ENCODE measurements at regions not wholly inside any gene's neighbourhood (a gene's known extent, or its start where the extent isn't known, plus 50 kb on each side); places are given as distances from the start of the nearest gene placed in this dataset.

DNA sequence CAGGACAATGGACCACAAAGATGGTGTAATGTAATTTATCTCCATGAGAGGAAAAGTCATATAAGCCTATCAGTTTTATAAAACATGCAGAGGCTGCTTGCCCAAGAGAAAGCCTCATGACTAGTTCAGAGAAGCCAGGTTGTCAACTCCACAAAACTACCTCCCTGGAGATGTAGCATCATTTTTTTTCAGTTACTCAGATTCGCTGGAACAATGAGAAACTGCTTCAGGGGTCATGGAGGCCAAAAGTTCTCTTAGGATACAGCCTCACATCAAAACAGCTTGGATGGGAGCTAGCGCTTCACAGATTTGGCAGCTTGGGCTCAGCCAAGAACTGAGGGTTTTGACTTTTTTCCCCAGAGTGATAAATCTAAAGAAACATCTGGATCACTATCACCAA lies 263.5 kb downstream of the INSIG2 start:
- intact Hi-C loops (cut with DNase I) = no loop called here
- no peaks in the 10 kb centered on the region for H3K27me3 ChIP-seq
- no peaks in the 10 kb centered on the region for H3K4me1 ChIP-seq

DNA sequence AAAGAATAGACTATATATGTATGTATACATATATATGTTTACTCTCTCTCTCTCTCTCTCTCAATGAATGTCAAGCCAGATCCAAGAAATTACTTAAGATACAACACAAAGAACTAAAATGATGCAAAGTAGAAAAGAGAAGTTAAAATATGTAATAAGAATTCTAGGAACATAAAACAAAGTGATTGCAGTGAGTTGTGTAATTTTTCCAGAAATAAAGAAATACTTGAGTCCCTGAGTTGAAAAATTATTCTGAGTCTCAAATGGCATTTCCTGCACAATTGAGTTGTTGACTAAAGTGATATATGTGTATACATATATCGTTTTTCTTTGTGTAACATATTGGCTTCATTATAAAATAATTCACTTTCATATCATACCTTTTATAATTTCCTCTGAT lies 262.4 kb downstream of the INSIG2 start:
- no peak for DNase-seq
- intact Hi-C loops (cut with DNase I) = no loop called here
- no peaks in the 10 kb centered on the region for H3K36me3 ChIP-seq
- H3K9me3 ChIP-seq = no peaks in the 10 kb centered on the region
- no peak overlapping the region for H3K27ac ChIP-seq
- H3K27me3 ChIP-seq = no peaks in the 10 kb centered on the region
- H3K4me3 ChIP-seq (replicated peaks in 1 of 3) = no peak overlapping the region
- H3K4me1 ChIP-seq = no peaks in the 10 kb centered on the region
- WGBS, 2 donors = 76 to 85% methylated on average over 1 of the region's 1 CpG
- TF ChIP-seq POLR2A (IDR thresholded peaks at IDR 0.05) = no peak
- TF ChIP-seq, protein P1, sequence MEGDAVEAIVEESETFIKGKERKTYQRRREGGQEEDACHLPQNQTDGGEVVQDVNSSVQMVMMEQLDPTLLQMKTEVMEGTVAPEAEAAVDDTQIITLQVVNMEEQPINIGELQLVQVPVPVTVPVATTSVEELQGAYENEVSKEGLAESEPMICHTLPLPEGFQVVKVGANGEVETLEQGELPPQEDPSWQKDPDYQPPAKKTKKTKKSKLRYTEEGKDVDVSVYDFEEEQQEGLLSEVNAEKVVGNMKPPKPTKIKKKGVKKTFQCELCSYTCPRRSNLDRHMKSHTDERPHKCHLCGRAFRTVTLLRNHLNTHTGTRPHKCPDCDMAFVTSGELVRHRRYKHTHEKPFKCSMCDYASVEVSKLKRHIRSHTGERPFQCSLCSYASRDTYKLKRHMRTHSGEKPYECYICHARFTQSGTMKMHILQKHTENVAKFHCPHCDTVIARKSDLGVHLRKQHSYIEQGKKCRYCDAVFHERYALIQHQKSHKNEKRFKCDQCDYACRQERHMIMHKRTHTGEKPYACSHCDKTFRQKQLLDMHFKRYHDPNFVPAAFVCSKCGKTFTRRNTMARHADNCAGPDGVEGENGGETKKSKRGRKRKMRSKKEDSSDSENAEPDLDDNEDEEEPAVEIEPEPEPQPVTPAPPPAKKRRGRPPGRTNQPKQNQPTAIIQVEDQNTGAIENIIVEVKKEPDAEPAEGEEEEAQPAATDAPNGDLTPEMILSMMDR (IDR thresholded peaks at IDR 0.05) = no peak

More for the DNA sequence above, 263.5 kb downstream of the INSIG2 start:
- 59 to 72% methylated on average over 2 of the region's 2 CpGs for WGBS, 2 donors
- Histone ChIP-seq H3K27ac (no peak overlapping the region), H3K9me3 (no peaks in the 10 kb centered on the region), H3K4me3 (replicated peaks in 1 of 3) (no peak overlapping the region), H3K36me3 (no peaks in the 10 kb centered on the region)
- DNase-seq = no peak
- TF ChIP-seq, protein P1 (IDR thresholded peaks at IDR 0.05) = no peak
- TF ChIP-seq POLR2A (IDR thresholded peaks at IDR 0.05) = no peak

DNA sequence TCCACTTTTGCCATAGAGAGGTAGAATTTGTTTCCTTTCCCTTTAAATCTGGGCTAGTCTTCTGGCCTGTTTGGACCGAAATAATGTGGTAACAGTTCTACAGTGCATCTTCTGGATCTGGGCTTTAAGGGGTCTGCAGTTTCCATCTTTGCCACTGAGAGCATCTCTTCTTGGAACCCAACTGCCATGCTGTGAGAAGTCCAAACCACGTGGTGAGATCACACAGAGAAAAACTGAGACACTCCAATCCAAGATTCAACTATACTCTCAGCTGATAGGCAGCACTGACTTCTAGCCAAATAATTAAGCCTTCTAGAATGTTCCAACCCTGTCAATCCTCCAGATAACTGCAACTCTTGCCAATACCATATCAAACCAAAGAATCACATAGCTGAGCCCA lies 261.1 kb downstream of the INSIG2 start:
- no peak for DNase-seq
- no peak for TF ChIP-seq POLR2A (IDR thresholded peaks at IDR 0.05)
- TF ChIP-seq, protein P1 (IDR thresholded peaks at IDR 0.05) = no peak
- H3K4me3 ChIP-seq (replicated peaks in 1 of 3) = no peak overlapping the region
- H3K27ac ChIP-seq = no peak overlapping the region
- H3K4me1 ChIP-seq = no peaks in the 10 kb centered on the region
- H3K9me3 ChIP-seq = no peaks in the 10 kb centered on the region
- no peaks in the 10 kb centered on the region for H3K27me3 ChIP-seq
- intact Hi-C loops (cut with DNase I) = no loop called here
- H3K36me3 ChIP-seq = no peaks in the 10 kb centered on the region
- 80 to 82% methylated on average over 2 of the region's 2 CpGs for WGBS, 2 donors

DNA sequence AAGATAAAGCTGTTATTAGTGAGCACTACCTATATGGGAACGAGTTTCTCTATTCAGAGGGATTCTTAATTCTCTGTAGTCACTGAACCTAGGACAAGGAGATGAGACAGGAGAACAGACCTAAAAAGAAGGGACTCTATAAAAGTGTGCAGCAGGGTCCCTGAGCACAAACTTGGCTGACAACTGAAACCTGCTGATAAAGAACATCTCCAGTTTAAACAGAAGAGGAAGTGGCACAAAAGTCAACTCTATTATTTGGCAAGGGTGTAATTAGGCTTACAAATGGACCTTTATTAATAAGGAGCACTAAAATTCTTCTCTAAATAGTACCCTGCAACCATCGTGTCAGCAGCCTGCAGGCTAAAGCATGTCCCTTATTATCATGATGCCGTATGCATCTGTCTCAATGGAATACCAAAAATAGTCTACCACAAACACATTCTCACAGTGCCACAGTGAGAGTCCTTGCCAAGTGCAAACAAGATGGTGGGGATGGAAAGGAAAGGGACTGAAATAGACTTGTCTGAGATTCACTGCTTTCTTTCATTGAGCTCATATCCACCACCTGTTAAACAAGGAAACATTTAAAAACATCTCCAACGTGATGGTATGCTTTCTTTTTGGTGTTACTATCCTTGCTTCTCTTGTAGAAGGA lies 260.2 kb downstream of the INSIG2 start:
- no peak for TF ChIP-seq POLR2A (IDR thresholded peaks at IDR 0.05)
- TF ChIP-seq, protein P1 (IDR thresholded peaks at IDR 0.05) = no peak
- WGBS, 2 donors = 68 to 69% methylated on average over 4 of the region's 4 CpGs
- Histone ChIP-seq H3K27me3 (no peaks in the 10 kb centered on the region), H3K9me3 (no peaks in the 10 kb centered on the region), H3K36me3 (no peaks in the 10 kb centered on the region), H3K27ac (no peak overlapping the region), H3K4me1 (no peaks in the 10 kb centered on the region), H3K4me3 (replicated peaks in 1 of 3) (no peak overlapping the region)
- intact Hi-C loops (cut with DNase I) = no loop called here
- no peak for DNase-seq

DNA sequence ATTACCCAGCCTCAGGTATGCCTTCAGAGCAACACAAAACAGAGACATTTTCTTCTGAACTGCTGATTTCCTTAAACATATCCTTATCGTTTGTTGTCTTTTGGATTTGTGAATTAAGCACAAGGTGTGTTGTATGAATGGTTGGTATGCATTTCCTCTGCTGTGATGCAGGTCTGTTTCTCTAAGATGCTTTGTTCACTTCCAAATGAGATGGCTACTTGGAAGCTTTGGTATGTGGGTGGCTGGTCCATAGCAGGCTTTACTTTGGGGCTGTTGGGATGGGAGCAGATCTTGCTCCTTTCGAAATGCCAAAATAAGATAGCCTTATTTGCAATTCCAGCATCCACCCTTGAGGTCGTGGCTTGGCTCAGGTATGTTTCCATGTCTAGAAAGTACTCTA lies 257.2 kb downstream of the INSIG2 start:
- WGBS, 2 donors = 68 to 79% methylated on average over 3 of the region's 3 CpGs
- Histone ChIP-seq H3K4me1 (no peaks in the 10 kb centered on the region), H3K27me3 (no peaks in the 10 kb centered on the region), H3K36me3 (no peaks in the 10 kb centered on the region), H3K9me3 (no peaks in the 10 kb centered on the region), H3K27ac (no peak overlapping the region), H3K4me3 (replicated peaks in 1 of 3) (no peak overlapping the region)
- TF ChIP-seq, protein P1 (IDR thresholded peaks at IDR 0.05) = no peak
- no peak for TF ChIP-seq POLR2A (IDR thresholded peaks at IDR 0.05)
- intact Hi-C loops (cut with DNase I) = no loop called here
- no peak for DNase-seq

All from thyroid gland (tissue), 4 donors.